Epidermal melanocyte (primary cell): ENCODE measurements at regions not wholly inside any gene's neighbourhood (a gene's known extent, or its start where the extent isn't known, plus 50 kb on each side); places are given as distances from the start of the nearest gene placed in this dataset.

Experiments used
- DNase-seq: peaks from one replicate; pipeline ENCODE4 v3.0.0; 2011; ENCODE audit warnings: low spot score; ENCODE audit not compliant: insufficient read length

DNA sequence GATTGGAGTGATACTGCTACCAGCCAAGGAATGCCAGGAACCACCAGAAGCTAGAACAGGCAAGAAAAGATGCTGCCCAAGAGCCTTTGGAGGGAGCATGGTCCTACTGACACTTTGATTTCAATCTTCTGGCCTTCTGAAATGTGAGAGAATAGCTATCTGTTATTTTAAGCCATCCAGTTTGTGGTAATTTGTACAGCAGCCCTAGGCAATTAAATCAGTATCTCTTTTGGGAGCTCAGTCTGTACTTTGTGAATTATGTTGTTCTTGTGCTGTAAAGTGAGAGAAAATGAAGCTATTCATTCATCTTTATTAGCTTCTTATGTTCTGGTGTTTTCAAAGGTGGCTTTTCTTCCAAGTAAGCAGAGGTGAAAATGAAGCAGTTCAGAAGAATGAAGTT is 381.3 kb downstream of the PDCD6IP start:
- DNase-seq: no peak

DNA sequence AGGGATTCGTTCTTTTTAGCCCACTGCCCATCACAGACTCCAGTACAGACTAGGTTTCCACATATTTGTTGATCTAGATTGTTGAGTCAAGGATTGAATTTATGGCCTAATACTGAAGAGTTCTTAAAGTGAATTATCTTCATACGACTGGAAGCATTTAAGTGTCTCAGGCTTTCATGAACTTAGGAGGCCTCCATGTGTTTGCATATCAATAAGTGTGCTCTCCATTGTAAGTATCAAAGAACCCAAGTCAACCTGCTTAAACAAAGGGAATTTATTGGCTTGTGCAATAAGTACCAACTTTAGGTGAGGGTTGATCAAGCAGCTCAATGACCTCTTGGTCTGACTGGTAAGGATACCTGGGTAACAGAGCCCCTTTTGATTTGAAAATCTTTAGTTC is 382.1 kb downstream of the PDCD6IP start:
- DNase-seq: no peak

DNA sequence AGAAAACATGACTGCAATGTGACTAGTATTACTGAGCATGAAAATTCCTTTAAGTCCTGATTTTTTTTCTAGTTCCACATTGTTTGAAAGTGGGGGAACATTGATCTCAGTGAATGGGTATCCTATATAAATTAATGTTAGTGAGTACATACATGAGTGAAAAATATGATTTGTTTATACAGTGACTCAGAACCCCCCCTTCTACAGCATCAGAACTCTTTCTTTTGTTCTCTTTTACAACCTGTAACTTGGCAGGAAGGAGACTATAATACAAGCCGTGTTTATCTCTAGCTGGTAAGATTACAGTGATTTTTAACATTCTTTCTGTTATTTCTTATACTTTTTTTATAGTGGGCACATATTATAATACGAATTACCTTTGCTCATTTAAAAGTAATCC is 384.7 kb downstream of the PDCD6IP start:
- no peak for DNase-seq

DNA sequence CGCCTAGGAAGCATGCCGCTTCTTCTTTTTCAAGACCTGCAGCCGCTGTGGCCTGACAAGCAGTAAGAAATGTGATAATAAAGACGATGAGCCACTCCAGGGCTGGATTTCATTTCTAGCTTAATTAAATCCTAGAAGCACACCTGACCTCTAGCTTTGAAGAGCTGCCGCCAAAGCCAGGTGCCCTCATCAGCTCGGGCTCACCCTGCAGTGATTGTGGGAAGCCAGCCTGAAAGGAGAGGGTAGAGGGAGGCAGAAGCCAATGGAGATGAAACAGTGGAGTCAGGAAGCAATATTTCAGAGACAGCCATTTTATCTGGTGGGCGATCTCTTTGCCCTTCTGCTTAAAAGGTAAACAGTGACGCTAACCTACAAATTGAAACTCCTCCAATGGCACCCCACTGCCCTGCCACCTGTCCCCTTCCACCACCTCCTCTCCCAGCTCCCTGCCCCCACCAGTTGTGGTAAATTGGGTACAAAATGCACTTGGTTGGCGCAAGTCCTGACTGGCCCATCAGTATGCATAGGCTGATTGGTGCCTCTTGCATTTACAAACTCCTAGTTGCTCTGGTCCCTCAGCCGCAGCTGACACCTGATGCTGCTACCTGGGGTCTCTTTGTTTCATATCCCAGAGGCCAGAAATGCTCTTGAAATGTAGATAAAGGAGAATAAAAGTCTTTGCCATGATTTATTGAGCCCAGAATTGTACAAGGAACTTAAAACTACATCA is 385.3 kb downstream of the PDCD6IP start:
- DNase-seq: no peak

DNA sequence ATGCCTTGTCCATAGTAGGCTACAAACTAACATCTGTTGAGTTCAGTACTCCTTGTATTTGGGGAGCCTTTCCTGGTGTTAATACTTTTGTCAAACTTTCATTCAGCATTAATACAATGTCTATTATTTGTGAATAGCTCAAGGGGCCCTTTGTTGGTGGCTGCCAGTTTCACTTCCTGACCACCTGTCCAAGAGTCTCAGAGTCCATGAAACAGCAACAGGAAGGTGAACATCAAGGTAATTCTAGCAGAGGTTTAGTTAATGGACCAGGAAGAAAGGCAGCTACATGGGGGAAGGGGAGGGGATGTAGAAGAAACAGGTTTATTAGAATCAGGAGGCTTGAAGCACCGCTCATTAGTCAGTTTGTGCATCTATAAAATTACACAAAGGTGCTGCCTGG is 386.9 kb downstream of the PDCD6IP start:
- no peak for DNase-seq

DNA sequence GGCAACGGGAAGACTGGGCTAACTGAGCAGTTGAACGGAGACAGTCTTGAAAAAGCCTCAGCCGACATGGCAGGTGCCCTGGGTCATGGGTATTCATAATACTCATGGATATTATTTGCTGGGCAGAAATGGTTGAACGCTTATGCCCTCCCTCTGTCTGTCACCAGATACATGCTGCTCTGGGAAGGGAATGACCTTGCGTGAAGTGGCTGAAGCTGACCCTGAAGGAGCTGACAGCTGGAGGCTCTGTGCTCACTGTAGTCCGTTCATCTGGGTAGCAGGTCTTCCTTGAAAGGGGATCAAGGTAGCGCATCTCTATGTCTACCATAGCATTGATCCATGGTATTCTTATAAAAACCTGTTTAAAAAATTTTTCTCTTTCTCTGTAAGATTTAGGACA is 390.7 kb downstream of the PDCD6IP start:
- DNase-seq: no peak

DNA sequence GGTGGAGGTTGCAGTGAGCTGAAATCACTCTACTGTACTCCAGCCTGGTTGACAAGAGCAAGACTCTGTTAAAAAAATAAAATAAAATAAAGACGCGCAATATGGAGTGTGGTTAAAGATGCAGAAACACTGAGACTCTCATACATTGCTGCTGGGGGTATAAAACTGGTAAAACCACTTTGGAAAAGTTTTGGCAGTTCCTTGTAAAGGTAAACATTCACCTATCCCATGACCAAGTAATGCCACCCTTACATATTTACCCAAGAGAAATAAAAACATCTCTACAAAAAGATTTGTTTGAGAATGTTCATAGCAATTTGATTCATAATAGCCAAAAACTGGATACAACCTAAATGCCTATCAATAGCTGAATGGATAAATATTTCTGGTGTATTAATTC is 398.5 kb downstream of the PDCD6IP start:
- DNase-seq: no peak

DNA sequence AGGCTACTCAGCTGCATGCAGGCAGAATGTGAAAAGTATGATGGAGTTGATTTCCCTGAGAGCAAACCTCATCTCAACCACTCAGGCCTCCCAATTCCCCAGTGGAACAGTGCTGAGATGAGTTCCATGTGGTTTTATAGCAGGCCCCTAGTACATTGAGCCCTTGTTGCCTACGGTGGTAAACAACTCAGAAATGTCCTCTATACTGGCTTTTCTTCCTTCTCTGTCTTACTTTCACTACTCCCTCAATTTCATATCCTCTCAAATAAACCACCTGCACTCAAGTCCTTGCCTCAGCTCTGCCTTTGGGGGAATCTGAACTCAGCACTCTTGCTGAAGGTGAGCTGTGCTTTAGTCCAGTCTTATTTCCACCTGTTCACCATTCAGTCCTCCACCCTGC is 399.9 kb downstream of the PDCD6IP start:
- no peak for DNase-seq

DNA sequence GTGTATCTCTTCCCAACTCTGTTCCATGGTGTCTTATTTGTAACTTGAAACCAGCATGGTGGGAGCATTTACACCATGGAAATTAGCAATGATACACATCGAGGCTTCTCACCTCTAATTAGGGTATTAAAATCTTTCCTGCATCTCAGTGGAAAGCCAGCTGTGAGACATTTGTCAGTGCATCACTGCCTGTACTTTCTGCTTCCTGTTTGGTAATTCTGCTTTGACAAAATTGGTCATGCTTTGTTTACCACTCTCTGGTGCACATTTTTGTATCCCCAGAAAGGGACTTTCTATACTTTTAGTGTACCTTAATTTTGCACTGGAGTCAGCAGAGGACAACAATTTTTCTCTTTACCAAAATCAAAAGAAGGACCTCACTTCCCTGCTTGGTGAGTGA is 402.1 kb downstream of the PDCD6IP start:
- no peak for DNase-seq

DNA sequence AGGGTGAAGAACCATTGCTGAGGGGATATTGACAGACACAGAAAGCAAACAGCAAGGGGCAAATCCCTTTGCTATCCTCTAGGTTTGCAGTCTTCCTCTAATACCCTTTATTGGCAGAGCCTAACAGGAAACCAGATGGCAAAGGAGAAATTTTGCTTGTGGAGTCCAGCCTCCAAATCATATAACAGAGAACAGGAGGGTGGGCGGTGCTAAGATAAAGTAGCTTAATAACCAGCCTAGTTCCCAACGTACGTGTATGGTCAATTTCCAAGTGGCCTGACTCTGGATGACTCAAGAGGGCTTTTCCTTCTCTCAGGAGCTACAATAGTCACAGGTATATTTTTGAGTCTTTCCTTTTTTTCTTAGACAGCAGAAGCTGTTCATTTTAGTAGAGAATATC is 404.5 kb downstream of the PDCD6IP start:
- DNase-seq: no peak

DNA sequence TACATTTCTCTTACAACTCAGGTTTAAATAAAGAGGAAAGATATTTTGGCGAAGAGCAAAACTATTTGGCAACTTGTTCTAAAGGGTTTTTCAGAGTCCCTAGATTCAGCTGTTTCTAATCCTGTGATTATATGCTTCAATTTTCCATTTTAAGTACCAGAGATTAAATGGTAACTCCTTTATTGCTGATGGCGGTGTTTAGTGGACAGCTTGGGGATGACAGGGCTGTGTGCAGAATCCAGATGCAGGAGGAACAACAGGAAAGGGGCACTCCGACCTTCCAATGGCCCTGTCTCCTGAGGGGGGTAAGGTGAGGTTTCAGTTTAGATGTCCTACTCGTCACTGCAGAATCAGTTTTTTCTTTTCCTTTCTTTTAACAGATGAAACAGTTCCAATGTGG is 405.0 kb downstream of the PDCD6IP start:
- DNase-seq: no peak

DNA sequence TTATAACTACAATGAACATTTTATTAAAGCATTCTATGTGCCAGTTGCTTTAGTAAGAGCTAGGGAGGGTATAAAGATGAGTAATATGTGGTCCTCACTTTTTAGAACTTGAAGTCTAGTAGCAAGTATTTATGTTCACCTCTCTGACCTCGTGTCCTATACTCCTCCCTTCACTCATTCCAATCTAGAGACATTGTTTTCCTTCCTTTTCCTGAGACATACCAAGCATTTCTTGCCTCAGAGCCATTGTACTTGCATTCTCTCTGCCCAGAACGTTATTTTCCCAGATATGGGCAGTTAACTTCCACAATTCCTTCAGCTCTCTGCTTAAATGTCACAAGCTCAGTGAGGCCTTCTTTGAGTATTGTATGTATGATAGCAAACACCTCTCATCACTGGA is 408.6 kb downstream of the PDCD6IP start:
- no peak for DNase-seq

DNA sequence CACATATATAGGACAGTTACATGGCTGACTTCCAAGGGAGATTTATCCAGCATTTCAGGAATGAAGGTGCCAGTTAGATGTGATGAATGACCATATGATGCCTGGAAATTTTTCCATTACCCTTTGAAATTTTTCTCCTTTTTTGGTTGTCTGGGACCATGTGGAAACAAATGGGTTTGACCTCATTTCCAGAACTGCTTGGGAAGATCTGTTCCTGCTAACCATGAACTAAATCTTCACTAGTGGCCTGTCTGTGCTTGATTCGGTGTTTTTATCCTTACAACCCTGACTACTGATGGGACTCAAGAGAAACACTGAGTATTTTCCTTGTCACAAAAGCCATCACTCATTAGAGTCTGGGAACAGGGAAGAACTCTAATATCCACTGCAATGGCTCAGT is 409.4 kb downstream of the PDCD6IP start:
- no peak for DNase-seq

DNA sequence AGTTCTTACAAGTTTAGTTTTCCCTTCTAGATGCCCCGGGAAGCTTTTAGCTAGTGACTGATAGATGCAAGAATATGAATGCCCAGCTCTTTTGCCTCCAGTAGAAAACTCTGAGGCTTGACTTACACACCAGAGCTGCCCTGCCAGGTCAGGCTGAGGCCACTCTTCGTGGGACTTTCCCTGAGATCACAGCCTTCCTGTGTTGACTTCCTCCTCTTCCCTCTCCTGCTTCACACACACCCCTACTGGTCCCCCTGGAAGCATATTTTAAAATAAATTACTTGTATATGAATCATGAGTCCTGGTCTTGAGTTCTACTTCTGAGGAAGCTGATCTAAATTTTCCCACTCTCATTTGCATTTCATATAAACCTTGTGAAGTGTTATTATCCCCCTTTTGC is 413.7 kb downstream of the PDCD6IP start:
- DNase-seq: no peak

DNA sequence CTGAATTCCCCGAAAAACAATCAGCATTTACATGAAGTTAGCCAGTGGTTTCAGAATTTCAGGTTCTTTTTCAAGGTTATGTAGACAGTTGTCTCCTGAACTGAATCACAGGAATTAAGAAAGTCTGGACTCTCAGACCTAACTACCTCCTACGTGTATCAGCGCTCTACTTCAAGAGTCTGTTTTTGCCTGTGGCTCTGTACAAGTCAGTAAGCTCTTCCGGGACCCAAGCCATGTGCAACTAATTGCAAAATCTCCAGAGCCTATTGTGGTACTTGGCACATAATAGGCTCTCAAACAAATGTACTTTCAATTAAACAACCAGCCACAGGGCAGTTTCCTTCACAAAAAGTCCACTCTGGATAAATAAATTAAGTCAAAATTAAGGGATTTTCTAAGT is 414.2 kb downstream of the PDCD6IP start:
- DNase-seq: no peak

DNA sequence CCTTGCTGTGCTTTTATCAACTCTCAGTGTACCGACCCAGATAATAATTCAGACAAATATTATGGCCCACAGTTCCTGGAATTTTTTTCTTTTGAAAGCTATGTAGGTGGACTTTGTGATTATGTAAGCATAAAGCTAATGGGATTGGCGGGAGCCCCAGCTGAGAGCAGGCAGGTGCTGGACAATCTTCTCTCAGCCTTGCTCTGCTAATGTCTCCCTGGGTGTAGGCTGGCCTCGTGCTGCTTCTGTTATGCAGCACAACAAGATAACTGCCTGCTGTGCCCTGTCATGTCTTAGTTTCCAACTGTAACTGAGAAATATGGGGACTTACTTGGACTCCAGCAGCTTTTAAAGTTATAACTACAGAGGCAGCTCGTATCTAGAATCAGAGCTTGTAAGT is 415.0 kb downstream of the PDCD6IP start:
- no peak for DNase-seq

DNA sequence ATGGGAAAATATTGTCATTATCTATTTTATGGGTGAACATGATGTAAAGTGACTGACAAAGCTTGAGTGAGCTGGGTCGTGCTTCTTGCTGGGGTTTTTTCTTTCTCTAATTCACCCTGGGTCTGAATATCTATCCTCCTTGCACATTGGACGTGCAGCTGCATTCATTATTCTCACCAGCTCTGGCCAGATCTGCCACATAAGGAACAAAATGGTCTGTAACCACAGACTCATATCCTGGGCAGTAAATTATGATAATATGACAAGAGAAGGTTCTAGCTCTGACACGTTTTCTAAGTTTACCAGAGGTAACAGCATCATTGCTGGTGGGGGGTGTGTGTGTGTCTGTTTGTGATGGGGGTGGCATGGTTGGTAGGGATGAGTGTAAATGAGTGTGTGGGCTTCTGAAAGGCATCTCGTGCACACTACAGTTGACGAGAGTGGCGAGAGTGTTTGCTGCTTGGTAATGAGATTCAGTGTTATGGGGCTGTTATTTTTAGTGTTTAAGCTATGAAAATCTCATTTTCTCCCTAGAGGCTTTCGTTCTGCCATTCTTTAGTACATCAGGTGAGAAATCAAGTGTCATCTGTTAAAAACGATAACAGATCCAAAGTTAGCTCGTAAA is 418.4 kb downstream of the PDCD6IP start:
- DNase-seq: no peak

DNA sequence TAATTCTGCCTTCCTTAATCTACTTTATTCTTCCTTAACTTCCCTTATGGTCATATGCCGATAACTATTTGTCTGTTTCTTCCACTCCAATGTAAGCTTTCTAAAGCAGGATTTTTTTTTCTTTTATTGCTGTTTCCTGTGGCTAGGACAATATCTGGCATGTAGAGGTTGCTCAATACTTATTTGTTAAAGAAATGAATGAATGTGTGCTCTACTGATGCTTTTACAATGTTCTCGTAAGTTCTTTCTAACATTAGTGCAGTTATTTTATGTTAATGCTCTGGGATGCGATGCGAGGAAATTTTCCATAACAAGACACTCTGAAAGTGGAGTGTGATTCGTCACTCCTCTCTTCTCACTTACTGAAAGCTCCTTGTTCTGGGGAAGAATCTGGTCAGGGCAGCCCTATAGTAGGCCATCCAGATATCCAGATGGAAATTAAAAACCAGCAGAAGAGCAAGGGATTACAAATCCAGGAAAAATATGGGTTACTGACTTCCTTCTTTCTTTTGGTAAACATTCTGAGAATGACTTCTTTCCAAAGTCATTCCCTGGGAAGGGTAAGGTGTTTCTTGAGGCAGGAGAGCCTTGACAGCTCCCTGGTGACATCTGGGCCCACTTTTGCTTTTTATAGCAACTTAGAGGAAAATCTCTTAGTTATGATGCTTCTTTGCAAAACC is 420.4 kb downstream of the PDCD6IP start:
- no peak for DNase-seq

DNA sequence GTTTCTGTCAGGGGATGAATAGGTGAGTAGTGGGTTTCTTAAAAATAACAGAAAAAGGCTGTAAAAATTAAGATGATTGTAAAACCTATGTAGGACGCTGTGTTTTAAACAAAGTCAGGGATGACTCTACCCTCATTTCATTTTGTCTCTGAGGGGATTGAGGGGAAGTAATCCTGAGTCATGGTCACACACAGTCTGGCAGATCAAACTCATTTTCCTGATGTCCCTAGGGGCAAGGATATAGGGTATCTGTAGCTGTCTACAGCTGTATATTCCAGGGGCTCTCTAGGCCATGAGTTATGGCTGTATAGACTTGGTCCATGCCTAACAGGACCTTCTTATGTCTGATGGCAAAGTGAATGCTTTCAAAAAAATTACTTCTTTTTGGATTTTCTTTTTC is 421.1 kb downstream of the PDCD6IP start:
- no peak for DNase-seq

DNA sequence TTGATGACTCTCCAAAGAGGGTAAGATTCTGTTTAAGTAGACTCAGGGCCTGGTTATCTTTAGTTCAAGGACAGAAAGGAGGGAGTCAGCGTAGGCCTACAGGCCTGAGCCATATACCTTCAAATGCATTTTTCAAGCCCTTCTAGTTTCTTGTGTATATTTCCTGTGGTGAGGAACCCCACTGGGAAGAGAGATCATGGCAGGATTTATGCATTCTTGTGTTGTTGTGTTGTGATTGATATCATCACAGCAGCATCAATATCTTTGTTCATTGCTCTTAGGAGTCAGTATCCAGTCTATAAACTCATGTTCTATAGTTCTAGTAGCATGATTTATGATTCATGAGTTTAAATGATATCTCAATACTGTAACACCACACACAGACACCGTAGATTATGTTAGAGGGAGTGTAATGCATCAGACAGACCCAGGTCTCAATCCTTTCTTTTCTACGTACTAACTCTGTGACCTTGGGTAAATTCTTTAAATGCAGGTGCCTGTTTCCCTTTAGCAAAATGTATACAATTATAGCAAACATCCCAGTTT is 427.5 kb downstream of the PDCD6IP start:
- DNase-seq: no peak

DNA sequence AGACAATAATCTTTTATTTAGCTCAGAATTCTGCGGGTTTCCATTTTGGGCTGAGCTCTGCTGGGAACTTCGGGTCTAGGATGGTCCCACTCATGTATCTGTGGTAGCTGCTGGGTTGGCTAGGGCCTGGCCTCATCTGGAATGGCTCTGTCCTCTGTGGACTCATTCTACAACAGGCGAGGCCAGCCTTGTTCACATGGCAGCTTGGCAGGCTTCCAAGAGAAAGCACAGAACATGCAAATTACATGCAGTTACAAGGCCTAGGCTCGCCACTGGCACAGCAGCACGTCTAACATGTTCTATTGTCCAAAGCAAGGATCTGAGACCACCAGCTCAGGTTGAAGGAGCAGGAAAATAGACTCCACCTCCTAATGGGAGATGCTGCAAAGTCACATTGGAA is 431.4 kb downstream of the PDCD6IP start:
- no peak for DNase-seq

DNA sequence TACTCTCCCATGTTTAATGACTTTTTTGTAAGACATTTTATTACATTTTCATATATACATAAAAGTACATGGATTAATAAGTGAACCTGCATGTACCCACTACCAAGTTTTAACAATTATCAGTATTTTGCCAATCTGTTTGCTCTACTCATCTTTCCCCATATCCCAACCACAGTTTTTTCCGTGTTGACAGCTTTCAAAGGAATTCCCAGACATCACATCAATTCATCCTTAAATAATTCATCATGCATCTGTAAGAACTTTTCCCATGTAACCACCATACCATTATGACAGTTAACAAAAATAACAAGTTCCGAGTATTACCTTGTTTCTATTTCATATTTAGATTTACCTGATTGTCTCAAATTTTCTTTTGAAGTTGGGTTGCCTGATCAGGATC is 436.7 kb downstream of the PDCD6IP start:
- no peak for DNase-seq

DNA sequence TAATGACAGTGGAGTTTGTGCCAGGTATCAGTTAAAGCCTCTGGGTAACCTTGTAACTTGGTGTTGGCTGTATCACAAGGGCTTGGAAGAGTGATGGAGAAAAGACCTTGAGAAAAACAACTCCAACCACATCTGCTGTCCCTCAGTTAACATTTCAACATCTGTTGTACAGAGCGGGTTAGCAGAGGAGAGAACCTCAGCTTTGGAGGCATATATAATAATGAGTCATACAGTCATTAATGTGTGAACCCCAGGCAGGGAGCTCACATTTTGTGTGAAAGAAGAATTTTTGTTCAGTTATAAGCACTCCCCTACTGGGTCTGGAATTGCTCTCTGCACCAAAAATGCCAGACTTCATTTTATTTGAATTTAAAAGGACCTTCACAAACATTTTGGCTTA is 439.5 kb downstream of the PDCD6IP start:
- no peak for DNase-seq
